GM12865 (cell line): ENCODE measurements at regions not wholly inside any gene's neighbourhood (a gene's known extent, or its start where the extent isn't known, plus 50 kb on each side); places are given as distances from the start of the nearest gene placed in this dataset.

Experiments used
- DNase-seq: peaks from one replicate; pipeline ENCODE4 v3.0.0; 2010; ENCODE audit warnings: low read depth
- H3K4me3 ChIP-seq: 2 replicates; pipeline ENCODE4 v1.5.1; 2011; ENCODE audit warnings: mild to moderate bottlenecking, low read depth, low read length, control low read depth
- TF ChIP-seq, protein P1 (sequence below): IDR thresholded peaks from 2 replicates; pipeline ENCODE4 v1.5.1; 2011; ENCODE audit warnings: low read length, control low read depth, low read depth, inconsistent platforms; ENCODE audit not compliant: insufficient read depth; ENCODE audit errors: missing control alignments

DNA sequence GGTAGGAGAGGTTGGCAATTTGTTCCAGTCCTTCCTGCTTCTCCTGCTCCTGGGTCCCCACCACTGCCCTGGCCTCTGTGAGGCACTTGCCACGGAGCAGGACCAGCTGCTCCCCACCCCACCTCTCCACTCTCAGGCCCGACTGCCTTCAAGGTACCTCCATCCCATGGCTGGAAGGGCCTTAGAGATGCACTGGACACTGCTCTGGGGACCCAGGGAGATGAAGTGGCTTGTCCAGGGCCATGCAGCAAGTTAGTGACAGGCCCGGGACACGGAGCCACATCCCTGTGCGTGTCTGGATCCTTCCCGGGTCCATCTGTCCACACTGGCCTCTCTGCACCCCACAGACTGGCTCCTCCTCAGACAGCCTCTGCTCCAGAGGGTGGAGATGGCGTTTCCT lies 105.3 kb downstream of the CPZ start:
- TF ChIP-seq, protein P1, sequence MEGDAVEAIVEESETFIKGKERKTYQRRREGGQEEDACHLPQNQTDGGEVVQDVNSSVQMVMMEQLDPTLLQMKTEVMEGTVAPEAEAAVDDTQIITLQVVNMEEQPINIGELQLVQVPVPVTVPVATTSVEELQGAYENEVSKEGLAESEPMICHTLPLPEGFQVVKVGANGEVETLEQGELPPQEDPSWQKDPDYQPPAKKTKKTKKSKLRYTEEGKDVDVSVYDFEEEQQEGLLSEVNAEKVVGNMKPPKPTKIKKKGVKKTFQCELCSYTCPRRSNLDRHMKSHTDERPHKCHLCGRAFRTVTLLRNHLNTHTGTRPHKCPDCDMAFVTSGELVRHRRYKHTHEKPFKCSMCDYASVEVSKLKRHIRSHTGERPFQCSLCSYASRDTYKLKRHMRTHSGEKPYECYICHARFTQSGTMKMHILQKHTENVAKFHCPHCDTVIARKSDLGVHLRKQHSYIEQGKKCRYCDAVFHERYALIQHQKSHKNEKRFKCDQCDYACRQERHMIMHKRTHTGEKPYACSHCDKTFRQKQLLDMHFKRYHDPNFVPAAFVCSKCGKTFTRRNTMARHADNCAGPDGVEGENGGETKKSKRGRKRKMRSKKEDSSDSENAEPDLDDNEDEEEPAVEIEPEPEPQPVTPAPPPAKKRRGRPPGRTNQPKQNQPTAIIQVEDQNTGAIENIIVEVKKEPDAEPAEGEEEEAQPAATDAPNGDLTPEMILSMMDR = no peak
- H3K4me3 ChIP-seq = no peak overlapping the region
- no peak for DNase-seq

DNA sequence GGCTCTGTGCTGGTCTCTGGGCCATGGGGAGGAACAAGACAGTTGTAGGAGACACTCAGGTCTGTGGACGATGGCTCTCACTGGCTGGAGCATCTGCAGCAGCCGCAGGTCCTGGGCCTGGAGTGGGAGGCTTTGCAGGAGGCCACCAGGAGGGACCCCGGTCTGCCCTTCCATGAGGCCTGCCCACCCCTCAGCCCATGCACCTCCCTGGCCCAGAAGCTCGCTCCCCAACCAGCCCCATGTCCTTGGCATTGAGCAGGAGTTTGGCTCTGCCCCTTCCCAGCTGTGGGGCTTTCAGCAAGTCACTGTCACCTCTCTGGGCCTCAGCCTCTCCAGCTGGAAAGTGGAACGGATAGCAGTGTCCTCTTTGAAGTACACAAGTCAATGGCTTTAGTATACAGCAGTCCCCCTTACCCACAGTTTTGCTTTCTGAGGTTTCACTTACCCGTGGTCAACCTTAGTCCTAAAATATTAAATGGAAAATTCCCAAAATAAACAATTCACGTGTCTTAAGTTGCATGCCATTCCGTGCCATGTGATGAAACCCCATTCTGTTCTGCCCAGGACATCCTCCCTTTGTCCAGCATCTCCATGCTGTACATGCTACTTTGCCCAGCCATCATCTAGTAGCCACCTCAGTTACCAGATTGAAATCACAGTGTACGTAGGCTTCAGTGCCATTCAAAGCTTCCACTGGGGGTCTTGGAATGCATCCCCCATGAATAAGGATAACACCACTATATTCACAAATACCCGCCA lies 104.0 kb downstream of the CPZ start:
- DNase-seq = no peak
- no peak overlapping the region for H3K4me3 ChIP-seq
- TF ChIP-seq, protein P1 = no peak

DNA sequence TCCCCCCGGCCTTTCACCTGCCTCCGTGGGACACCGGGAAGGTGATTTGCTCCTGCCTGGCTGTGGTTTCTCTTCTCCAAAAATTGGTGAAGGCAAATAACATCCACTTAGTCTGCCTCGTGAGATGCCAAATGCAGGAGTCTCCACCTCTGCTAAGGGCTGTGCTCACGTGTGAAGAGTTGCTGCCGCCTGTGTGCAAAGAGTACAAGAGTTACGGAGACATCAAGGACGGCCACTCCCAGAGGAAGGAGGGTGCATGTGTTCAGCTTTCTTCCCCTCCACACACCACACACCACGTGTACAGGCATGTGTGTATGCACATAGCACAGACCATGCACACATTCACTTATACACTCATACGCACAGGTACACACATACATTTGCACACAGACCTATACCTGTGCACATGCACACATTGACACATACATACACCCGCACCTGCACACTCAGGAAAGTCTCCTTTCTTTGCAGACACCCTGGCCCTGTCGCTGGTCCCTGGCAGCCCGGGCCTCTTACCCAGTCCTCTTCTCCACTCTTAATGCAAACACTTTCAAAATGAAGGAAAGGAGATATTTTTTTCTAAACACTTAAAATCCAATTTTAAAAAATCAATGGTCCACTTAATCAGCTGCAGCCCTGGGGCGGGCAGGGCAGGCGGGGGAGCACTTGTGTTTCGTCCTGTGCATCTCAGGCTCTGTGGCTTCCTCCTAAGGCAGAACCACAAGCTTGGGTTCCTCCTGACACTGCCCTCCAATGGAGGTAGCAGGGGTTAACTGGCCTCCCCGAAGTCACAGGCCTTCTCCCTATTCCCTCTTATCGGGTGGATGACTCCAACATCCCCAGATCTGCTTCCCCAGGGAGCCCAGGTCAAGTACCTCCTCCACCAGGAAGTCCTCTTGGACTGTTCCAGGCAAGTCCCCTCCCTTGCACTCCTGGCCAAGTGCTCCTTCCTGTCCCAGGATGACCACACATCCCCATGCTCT lies 103.0 kb downstream of the CPZ start:
- H3K4me3 ChIP-seq = no peak overlapping the region
- DNase-seq = no peak
- TF ChIP-seq, protein P1 = no peak

DNA sequence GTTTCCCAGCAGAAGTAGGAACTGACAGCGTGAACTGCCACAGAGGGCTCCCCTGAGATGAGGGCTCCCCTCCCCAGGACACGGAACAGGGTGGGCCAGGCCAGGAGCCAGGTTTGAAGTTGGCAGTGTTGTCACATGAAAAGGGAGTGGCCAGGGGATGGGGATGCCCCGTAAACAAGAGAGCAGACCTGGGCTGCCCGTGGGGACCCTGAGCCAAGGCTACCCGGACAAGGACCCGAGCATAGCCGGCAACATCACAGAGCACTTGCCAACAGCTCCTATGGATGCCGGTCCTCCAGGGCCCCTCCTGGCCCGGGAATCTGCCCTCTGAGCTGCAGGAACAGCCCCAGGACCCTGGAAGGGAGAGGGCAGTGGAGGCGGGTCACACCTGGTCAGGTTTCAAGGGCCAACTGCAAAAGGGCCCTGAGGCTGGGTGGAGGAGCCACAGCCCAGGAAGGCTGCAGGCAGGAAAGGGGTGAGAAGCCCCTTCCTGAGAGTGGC lies 102.1 kb downstream of the CPZ start:
- TF ChIP-seq, protein P1 = no peak
- no peak for DNase-seq

DNA sequence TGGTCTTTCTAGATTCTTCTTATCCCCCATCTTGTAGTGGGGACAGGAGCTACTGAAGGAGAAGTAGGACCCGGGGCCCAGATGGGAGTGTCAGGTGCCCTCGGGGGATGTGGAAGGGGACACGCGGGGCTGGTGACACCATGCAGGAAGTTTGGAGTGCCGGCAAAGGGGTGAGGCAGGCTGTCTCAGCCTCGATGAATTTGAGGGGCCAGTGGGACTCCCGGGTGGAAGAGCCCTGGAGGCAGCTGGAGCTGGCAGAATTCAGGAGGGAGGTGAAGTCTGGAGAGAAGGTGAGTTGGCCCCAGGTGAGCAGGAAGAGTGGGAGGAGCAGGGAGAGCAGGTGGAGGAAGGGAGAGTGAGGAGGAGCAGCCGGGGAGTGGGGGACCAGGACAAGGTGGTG lies 101.7 kb downstream of the CPZ start:
- no peak overlapping the region for H3K4me3 ChIP-seq
- TF ChIP-seq, protein P1 = no peak
- DNase-seq = no peak

More for the DNA sequence above, 102.1 kb downstream of the CPZ start:
- no peak overlapping the region for H3K4me3 ChIP-seq

DNA sequence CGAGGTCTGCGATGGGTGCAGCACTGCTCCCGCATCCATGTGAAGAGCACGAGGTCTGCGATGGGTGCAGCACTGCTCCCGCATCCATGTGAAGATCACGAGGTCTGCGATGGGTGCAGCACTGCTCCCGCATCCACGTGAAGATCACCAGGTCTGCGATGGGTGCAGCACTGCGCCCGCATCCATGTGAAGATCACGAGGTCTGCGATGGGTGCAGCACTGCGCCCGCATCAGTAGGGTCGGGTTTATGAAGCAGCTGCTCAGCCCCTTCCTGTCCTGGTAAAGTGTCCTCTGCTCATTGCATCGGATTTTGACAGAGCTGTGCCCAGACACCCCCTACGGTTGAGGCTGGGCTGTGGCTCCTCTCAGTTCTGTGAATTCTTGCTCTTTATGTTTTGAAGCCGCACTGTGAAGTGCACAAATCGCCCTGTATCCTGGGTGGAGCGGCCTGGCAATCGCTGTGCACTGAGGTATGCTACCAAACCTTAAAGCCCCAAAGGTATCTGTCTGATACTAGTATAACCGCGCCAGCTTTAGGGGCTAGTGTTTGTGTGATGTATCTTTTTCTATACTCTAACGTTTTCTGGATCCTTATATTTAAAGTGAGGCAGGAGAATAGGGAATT lies 98.7 kb downstream of the CPZ start:
- no peak overlapping the region for H3K4me3 ChIP-seq
- DNase-seq = no peak
- TF ChIP-seq, protein P1 = no peak
